ACC112 (cell line): ENCODE measurements at regions not wholly inside any gene's neighbourhood (a gene's known extent, or its start where the extent isn't known, plus 50 kb on each side); places are given as distances from the start of the nearest gene placed in this dataset.

Experiments
- H2AFZ ChIP-seq: fragments of 200-600 bp; sonication (generic); one replicate; pipeline ENCODE4 v1.6.0; 2017; ENCODE audit warnings: antibody characterized with exemption, low read length; ENCODE audit not compliant: unreplicated experiment
- H3K27ac ChIP-seq: fragments of 200-600 bp; sonication (generic); 2 replicates; pipeline ENCODE4 v1.5.1; 2014; ENCODE audit warnings: low read depth, mild to moderate bottlenecking, antibody characterized with exemption, low read length, moderate library complexity
- H3K27me3 ChIP-seq: fragments of 200-600 bp; sonication (generic); 2 replicates; pipeline ENCODE4 v1.6.1; 2014; ENCODE audit warnings: mild to moderate bottlenecking, antibody characterized with exemption, low read length, moderate library complexity, mixed read lengths; ENCODE audit not compliant: insufficient read depth
- H3K36me3 ChIP-seq: fragments of 200-600 bp; sonication (generic); 2 replicates; pipeline ENCODE4 v1.6.1; 2016; ENCODE audit warnings: mild to moderate bottlenecking, antibody characterized with exemption, low read length, moderate library complexity, mixed read lengths; ENCODE audit not compliant: insufficient read depth
- H3K4me1 ChIP-seq: fragments of 200-600 bp; sonication (generic); one replicate; pipeline ENCODE4 v1.6.1; 2016; ENCODE audit warnings: low read length, mixed read lengths; ENCODE audit not compliant: insufficient read depth, unreplicated experiment, control insufficient read depth
- H3K4me3 ChIP-seq: fragments of 200-600 bp; sonication (generic); 2 replicates; pipeline ENCODE4 v1.5.1; 2014; ENCODE audit warnings: mild to moderate bottlenecking, low read depth, low read length
- H3K79me2 ChIP-seq: fragments of 200-600 bp; sonication (generic); one replicate; pipeline ENCODE4 v1.6.0; 2016; ENCODE audit warnings: low read length; ENCODE audit not compliant: control insufficient read depth, unreplicated experiment, insufficient read depth

DNA sequence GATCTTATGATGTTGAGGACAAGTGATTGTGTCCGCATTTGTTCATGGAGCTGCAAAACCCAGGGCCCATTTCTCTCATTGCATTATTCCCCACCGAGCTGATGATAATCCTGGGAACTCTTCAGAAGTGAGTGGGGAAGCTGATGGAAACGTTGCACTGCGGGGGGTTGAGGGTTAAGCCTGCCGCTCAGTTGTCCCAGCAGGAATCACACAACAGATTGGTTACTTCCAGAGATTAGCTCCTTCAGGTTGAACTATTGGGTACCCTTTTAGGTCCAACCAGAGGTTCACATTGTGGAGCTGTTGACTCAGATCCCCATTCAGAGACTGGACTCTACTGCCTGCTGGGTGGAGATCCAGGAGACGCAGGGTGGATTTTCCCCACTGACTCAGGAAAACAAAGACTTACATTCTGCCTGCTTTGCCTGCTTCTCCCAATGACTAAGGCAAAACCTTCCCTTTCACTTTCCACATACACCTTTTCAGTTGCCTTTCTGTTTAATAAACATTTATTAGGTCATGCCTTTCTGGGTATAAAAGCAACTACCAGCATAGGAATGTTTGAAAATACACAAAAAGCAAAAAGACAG, 286.4 kb downstream of the TXNL1 start:
- no peak overlapping the region for H3K4me3 ChIP-seq
- H3K27me3 ChIP-seq: no peaks in the 10 kb centered on the region
- H2AFZ ChIP-seq: no peak overlapping the region
- no peaks in the 10 kb centered on the region for H3K4me1 ChIP-seq
- H3K27ac ChIP-seq: no peak overlapping the region
- H3K36me3 ChIP-seq: no peaks in the 10 kb centered on the region
- no peaks in the 10 kb centered on the region for H3K79me2 ChIP-seq

DNA sequence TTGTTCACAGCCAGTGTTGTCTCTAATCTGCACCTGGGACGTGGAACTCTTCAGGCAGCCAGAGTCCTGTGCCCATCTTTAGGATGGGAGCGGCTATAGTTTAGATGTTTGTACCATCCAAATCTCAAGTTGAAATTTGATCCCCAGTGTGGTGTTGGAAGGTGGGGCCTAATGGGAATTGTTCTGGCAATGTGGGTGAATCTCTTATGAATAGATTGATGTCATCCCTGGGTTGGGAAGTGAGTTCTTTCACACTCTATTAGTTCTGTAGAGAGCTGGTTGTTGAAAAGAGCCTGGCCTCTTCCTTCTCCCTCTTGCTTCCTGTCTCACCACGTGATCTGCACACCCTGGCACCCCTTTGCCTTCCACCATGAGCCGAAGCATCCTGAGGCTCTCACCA, 300.9 kb downstream of the TXNL1 start:
- H3K79me2 ChIP-seq: no peaks in the 10 kb centered on the region
- H3K4me3 ChIP-seq: no peak overlapping the region
- no peaks in the 10 kb centered on the region for H3K4me1 ChIP-seq
- no peak overlapping the region for H3K27ac ChIP-seq
- H3K36me3 ChIP-seq: no peaks in the 10 kb centered on the region
- no peaks in the 10 kb centered on the region; the same call in 1 of the 2 replicates for H3K27me3 ChIP-seq
- no peak overlapping the region for H2AFZ ChIP-seq

DNA sequence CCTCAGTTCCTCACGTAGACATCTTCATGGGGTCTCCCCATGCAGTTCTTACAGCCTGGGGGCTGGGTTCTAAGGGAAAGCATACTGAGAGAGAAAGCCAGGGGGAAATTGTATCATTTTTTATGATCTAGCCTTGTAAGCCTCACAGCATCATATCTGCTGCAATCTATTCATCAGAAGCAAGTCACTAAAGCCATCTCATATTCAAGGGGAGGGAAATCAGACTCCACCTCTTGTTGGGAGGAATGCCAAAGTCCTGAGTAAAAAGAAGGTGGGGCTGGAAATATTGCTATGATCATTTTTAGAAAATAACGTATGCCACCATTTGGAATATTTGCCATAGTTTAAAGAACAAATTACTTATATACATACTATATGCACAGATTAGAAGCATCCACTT, 304.6 kb downstream of the TXNL1 start:
- H3K79me2 ChIP-seq: no peaks in the 10 kb centered on the region
- no peak overlapping the region for H3K4me3 ChIP-seq
- no peaks in the 10 kb centered on the region for H3K27me3 ChIP-seq
- H3K27ac ChIP-seq: no peak overlapping the region
- H2AFZ ChIP-seq: no peak overlapping the region
- no peaks in the 10 kb centered on the region for H3K36me3 ChIP-seq
- no peaks in the 10 kb centered on the region for H3K4me1 ChIP-seq

DNA sequence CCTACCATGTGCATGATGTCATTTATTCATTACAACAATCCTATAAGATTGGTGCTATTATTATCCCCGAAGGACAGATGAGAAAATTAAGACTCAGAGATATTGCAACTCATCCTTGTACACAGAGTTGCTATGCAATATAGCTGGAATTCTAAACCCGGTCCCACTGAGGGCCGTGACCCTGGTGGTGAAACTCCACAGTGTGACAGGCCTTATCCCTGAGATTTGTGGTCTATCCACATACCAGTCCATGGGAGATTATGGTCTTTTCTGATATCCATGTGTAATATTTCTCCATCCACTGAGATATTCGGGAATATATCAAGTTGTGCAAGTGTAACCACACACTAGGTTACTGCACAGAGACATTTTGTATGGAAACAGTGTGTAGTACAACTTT, 305.2 kb downstream of the TXNL1 start:
- H3K27me3 ChIP-seq: no peaks in the 10 kb centered on the region
- no peaks in the 10 kb centered on the region for H3K4me1 ChIP-seq
- H3K27ac ChIP-seq: no peak overlapping the region
- H3K79me2 ChIP-seq: no peaks in the 10 kb centered on the region
- H3K36me3 ChIP-seq: no peaks in the 10 kb centered on the region
- no peak overlapping the region for H2AFZ ChIP-seq
- no peak overlapping the region for H3K4me3 ChIP-seq

DNA sequence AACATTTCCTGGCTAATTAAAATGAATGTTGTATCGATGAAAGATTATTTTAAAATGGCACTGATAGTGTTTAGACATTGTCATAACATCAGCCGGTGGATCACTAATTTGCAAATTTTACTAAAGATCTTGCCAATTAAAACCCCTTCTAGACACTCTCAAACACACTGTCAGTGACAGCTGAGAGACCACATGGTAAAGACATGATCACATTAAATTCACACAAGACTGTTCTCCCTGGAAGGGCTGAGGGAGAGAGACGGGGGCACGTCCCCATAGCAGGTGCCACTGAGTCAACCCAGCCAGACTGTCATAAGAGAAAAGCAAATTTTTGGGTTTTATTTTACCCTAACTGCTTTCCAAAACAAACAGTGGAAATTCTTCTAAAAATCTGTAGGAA, 306.0 kb downstream of the TXNL1 start:
- no peaks in the 10 kb centered on the region for H3K79me2 ChIP-seq
- H3K4me3 ChIP-seq: no peak overlapping the region
- H3K4me1 ChIP-seq: no peaks in the 10 kb centered on the region
- no peak overlapping the region for H2AFZ ChIP-seq
- H3K27me3 ChIP-seq: no peaks in the 10 kb centered on the region
- H3K36me3 ChIP-seq: no peaks in the 10 kb centered on the region
- H3K27ac ChIP-seq: no peak overlapping the region

DNA sequence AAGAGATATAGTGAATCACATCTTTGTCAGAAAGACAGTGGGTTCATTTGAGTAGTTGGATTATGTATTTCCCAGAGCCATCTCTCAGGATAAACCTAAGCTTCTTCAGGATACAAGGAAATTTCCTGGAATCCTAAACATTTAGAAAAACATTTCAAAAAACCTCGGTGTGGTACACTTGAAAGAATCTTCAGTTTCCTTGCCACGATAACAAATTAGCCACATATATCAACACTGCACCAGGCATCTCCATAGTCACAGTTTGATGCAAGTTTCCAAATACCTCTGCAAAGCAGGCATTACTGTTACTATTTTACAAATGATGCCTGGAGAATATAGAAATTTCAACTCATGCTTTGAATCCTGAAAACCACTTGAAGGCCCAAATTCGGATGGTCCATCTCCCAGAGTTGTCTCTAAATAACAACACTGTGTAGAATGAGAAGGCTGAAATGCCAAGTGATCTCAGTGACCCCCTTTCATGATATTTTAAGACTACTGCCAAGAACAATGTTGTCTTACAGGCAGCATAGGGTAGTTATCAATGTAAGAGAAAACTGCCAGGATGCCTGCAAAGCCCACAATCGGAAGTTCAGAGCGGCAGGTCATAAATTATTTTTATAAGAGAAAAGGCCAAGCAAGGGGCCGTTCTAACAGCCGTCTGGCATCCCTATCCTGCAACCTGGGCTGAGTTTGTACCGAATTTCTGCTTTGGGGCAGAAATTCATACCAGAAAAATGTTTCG, 307.9 kb downstream of the TXNL1 start:
- Histone ChIP-seq H3K27ac (no peak overlapping the region), H2AFZ (no peak overlapping the region), H3K27me3 (no peaks in the 10 kb centered on the region), H3K4me3 (no peak overlapping the region), H3K36me3 (no peaks in the 10 kb centered on the region), H3K79me2 (no peaks in the 10 kb centered on the region), H3K4me1 (no peaks in the 10 kb centered on the region)

DNA sequence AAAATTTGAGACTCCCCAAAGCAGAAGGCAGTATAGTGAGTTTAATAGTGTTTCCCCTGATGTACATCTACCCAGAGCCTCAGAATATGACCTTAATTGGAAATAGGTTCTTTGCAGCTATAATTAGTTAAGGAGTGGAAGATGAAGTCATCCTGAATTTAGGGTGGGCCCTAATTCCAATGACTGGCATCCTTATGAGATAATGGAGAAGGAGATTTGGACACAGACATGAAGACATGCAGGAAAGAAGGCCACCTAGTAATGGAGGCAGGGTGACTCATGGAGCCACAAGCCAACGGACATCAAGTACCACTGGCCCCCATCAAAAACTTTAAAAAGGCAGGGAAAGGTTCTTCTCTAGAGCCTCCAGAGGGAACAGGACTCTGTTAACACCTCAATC, 308.9 kb downstream of the TXNL1 start:
- no peak overlapping the region for H2AFZ ChIP-seq

DNA sequence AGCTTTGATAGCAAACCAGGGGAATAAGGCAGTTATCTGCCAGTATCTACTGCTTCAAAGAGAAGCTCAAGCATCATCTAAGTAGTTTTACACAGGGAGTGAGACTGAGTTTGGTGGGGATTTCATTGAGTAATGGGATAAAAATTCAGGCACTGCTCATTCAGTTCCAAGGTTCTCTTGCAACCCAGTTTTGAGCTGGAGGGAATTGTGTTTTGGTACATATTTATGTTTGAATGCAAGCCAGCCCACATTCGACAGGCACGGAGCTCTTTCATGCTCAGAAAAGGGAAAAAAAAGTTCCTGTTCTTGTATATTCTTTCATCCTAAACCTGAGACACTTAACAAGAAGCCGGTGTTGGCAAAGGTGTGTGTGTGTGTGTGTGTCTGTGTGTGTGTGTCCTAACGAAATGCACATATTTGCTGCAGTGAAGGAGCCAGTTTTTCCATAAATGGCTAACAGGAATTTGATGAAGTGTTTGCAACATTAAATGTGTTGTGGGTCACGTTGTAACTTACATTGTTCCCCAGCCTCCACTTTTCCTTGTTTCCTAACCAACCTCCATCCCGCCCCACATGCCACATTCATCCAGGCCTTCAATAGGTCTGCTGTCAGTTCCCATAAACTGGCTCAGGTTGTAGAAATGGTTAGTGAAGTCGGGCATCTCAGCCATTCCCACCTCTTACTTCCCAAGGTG, 311.1 kb downstream of the TXNL1 start:
- H3K27me3 ChIP-seq: no peaks in the 10 kb centered on the region
- H2AFZ ChIP-seq: no peak overlapping the region
- H3K4me1 ChIP-seq: no peaks in the 10 kb centered on the region
- H3K27ac ChIP-seq: no peak overlapping the region
- no peaks in the 10 kb centered on the region for H3K79me2 ChIP-seq
- no peak overlapping the region for H3K4me3 ChIP-seq
- no peaks in the 10 kb centered on the region for H3K36me3 ChIP-seq

More for the DNA sequence above, 308.9 kb downstream of the TXNL1 start:
- no peaks in the 10 kb centered on the region for H3K4me1 ChIP-seq
- H3K79me2 ChIP-seq: no peaks in the 10 kb centered on the region
- H3K27me3 ChIP-seq: no peaks in the 10 kb centered on the region
- no peak overlapping the region for H3K27ac ChIP-seq
- no peak overlapping the region for H3K4me3 ChIP-seq
- H3K36me3 ChIP-seq: no peaks in the 10 kb centered on the region

DNA sequence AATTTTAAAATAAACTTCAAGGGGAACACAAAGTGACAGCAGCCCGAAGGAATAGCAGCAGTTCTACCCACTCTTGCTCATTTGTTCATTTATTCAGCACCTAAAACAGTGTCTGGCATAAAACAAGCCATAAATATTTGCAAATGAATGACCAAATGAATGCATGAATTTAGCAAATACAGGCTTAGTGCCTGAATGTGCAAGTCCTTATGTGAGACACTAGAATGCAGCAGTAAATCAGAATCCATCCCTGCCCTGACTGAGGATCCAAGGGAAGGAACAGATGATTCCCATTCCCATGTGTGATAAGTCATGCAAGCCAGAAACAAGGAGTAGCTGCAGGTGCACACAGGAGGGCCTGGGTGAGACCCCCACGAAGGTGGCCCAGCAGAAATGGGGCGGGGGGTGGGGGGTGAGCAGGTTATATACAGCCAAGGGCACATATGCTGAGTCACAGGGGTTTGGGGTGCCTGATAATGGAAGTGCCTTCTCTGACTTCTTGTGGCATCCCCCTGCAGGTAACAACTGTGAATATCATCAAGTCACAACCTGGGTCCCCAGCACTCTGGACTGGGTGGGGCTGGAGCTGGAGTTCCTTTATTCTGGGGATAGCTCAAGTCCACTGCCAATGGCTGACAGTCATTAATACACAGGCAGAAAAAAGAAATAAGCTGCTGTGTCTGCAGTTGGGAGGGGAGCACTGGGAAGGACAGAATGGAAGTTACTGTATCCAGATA, 311.9 kb downstream of the TXNL1 start:
- Histone ChIP-seq H3K4me3 (no peak overlapping the region), H3K4me1 (no peaks in the 10 kb centered on the region), H3K27me3 (no peaks in the 10 kb centered on the region), H3K36me3 (no peaks in the 10 kb centered on the region), H2AFZ (no peak overlapping the region), H3K27ac (no peak overlapping the region), H3K79me2 (no peaks in the 10 kb centered on the region)

DNA sequence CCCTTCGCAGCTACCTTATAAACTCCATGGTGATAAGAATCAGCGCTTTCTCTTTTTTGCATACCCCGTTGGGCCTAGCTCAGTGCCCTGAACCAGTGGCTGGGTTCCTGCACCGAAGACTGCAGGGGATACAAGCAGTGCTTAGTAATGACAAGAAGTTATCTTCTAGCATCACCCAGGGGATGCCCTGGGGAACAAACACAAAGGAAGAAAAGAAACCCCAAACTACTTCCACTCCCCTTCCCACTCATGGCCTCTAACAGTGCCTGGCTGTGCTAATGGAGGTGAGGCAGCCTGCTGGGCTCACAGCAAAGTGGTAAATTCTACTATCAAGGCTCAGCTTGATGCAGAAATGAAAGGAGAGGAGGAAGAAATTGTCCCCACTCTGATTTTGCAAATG, 314.7 kb downstream of the TXNL1 start:
- Histone ChIP-seq H3K79me2 (no peaks in the 10 kb centered on the region), H3K27me3 (0 out of 2 replicates have a peak, but pooled peaks cover 1% of the 10 kb centered on the region), H3K36me3 (no peaks in the 10 kb centered on the region), H3K4me3 (no peak overlapping the region), H3K27ac (no peak overlapping the region), H3K4me1 (no peaks in the 10 kb centered on the region), H2AFZ (no peak overlapping the region)
